GM18867 (cell line): ENCODE measurements at regions not wholly inside any gene's neighbourhood (a gene's known extent, or its start where the extent isn't known, plus 50 kb on each side); places are given as distances from the start of the nearest gene placed in this dataset.
"Not testable (repeated sequence)": the region's sequence is repeated elsewhere in the genome, so short reads cannot be mapped to it uniquely, and the experiment has no call there.

Source experiments
- ATAC-seq: cut with Tn5 transposase; IDR thresholded peaks from one replicate; pipeline ENCODE4 v1.9.1; 2021; ENCODE audit warnings: mild to moderate bottlenecking, moderate library complexity; ENCODE audit not compliant: unreplicated experiment

GRCh38 chr12:87596134-87596533, 433.1 kb downstream of the C12orf50 start:
- no peak for ATAC-seq

- no peak for ATAC-seq
Observed at GRCh38 chr12:87585882-87586557, 443.2 kb downstream of the C12orf50 start.

GRCh38 chr12:87579091-87579490, 450.1 kb downstream of the C12orf50 start:
- ATAC-seq: not testable (repeated sequence)

- no peak for ATAC-seq
Observed at GRCh38 chr12:87575906-87576305, 453.3 kb downstream of the C12orf50 start.

GRCh38 chr12:87566918-87567317, 462.3 kb downstream of the C12orf50 start:
- not testable (repeated sequence) for ATAC-seq

- no peak for ATAC-seq
Observed at GRCh38 chr12:87556985-87557384, 472.2 kb downstream of the C12orf50 start.

- not testable (repeated sequence) for ATAC-seq
Observed at GRCh38 chr12:87531213-87531612, 498.0 kb downstream of the C12orf50 start.

- no peak for ATAC-seq
Observed at GRCh38 chr12:87529413-87529812, 499.8 kb downstream of the C12orf50 start.

- no peak for ATAC-seq
Observed at GRCh38 chr12:87520968-87521367, 508.2 kb downstream of the C12orf50 start.

- ATAC-seq: no peak
Observed at GRCh38 chr12:87518481-87518880, 510.7 kb downstream of the C12orf50 start.

- ATAC-seq: no peak
Observed at GRCh38 chr12:87518036-87518435, 511.2 kb downstream of the C12orf50 start.

- no peak for ATAC-seq
Observed at GRCh38 chr12:87513536-87514280, 515.5 kb downstream of the C12orf50 start.

GRCh38 chr12:87511371-87511770, 517.8 kb downstream of the C12orf50 start:
- ATAC-seq: no peak

- ATAC-seq: no peak
Observed at GRCh38 chr12:87509237-87509820, 519.9 kb downstream of the C12orf50 start.

- no peak for ATAC-seq
Observed at GRCh38 chr12:87491598-87491997, 537.6 kb downstream of the C12orf50 start.

GRCh38 chr12:87491089-87491488, 538.1 kb downstream of the C12orf50 start:
- ATAC-seq: no peak

GRCh38 chr12:87469295-87469694, 559.9 kb downstream of the C12orf50 start:
- ATAC-seq: no peak

GRCh38 chr12:87467936-87468335, 561.3 kb downstream of the C12orf50 start:
- no peak for ATAC-seq

- ATAC-seq: no peak
Observed at GRCh38 chr12:87464565-87464964, 564.6 kb downstream of the C12orf50 start.

- ATAC-seq: no peak
Observed at GRCh38 chr12:87444039-87444438, 585.2 kb downstream of the C12orf50 start.

GRCh38 chr12:87441511-87441910, 587.7 kb downstream of the C12orf50 start:
- ATAC-seq: no peak
